ENCODE measurements at regions not wholly inside any gene's neighbourhood (a gene's known extent, or its start where the extent isn't known, plus 50 kb on each side); places are given as distances from the start of the nearest gene placed in this dataset.

DNA sequence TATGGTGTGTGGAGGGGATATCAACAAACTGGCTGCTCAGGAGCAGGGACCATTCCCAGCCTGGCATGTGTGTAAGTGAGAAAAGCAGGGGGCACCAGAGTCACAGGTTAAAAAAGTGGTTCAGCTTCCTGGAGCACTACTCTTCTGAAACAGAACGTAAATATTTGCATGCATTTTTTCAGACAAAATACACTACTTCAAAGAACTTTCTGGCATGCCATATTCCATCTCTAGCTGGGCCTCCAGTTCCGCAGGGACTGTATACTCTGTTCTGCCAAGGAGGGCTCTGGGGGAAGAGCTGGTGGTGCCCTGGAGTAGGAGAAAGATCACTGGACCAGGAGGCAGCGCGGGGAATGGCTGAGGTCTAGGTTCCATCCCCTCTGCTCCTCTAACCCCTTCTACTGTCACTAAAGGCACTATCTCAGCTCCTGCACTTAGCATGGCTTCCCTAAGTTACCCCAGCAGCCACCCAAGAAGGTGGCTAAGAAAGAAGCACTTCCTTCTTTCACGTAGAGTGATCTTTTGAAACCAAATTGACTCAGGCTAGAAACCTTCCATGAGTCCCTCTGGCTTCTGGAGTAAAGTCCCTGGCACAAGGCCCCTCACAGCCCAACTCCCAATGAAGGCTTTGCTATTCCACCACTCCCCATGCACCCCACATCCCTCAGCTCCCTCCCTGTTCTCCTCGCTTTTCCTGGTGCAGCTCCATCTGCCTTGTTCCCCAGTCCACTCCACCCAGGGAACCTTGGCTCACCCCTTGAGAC, 57.6 kb upstream of the CABLES1 start:
- DNase-seq: no peak

DNA sequence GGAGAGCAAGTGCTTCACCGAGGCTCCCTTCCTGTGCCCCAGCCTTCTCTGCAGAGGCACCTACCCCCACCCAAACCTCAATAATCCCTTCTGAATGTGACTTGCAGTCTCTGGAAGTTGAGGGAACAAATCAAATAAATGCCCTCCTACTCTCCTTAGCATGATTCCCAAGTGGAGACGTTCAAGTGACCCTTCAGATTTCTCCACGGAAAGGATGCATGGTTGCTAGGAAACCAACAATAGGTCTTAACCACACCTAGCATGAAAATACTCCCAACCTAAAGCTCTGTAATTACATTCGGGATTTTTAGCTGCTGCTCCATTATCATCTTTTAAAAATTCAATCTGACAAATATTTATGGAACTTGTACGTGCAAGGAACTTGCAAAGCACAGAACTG, 50.2 kb upstream of the CABLES1 start:
- peak; percentile 87 for DNase-seq
